Loucy (cell line): ENCODE measurements at regions not wholly inside any gene's neighbourhood (a gene's known extent, or its start where the extent isn't known, plus 50 kb on each side); places are given as distances from the start of the nearest gene placed in this dataset.

Experiments
- EZH2phosphoT487 ChIP-seq: fragments of 200-600 bp; IDR thresholded peaks from 2 replicates; pipeline ENCODE4 v1.6.1; 2018; ENCODE audit warnings: antibody characterized with exemption, mild to moderate bottlenecking, moderate library complexity, borderline replicate concordance
- TF ChIP-seq, protein P1 (sequence below): fragments of 200-600 bp; sonication (generic); conservative IDR thresholded peaks from 2 replicates; pipeline ENCODE4 v1.5.1; 2014; ENCODE audit warnings: mild to moderate bottlenecking, antibody characterized with exemption, low read length

DNA sequence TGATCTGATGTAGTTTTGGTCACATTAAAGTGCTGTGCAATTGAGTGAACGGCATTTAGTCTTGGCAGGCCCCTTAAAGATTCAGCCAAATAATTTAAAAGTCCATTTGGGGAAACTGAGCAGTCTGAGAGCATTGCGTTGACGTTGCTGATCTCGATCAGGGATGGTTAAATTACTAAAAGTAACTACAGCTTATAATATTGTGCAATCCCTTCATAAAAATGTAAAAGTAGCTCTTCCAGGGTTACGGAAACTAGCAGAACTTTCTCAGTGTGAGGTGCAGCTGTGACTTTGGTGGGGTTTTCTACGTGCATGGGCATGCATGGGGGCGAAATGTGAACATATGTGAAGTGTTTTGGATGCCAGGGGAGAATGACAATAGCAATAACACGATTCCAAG lies 184.5 kb upstream of the RNF32 start:
- TF ChIP-seq, protein P1, sequence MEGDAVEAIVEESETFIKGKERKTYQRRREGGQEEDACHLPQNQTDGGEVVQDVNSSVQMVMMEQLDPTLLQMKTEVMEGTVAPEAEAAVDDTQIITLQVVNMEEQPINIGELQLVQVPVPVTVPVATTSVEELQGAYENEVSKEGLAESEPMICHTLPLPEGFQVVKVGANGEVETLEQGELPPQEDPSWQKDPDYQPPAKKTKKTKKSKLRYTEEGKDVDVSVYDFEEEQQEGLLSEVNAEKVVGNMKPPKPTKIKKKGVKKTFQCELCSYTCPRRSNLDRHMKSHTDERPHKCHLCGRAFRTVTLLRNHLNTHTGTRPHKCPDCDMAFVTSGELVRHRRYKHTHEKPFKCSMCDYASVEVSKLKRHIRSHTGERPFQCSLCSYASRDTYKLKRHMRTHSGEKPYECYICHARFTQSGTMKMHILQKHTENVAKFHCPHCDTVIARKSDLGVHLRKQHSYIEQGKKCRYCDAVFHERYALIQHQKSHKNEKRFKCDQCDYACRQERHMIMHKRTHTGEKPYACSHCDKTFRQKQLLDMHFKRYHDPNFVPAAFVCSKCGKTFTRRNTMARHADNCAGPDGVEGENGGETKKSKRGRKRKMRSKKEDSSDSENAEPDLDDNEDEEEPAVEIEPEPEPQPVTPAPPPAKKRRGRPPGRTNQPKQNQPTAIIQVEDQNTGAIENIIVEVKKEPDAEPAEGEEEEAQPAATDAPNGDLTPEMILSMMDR: no peak
- no peak for TF ChIP-seq EZH2phosphoT487
